HCT116 (cell line): ENCODE measurements at regions not wholly inside any gene's neighbourhood (a gene's known extent, or its start where the extent isn't known, plus 50 kb on each side); places are given as distances from the start of the nearest gene placed in this dataset.

Experiments
- ELF1 ChIP-seq: IDR thresholded peaks from 2 replicates; pipeline ENCODE4 v1.6.1; 2012; ENCODE audit warnings: low read depth, borderline replicate concordance
- EZH2 ChIP-seq: fragments of 200-600 bp; sonication (generic); IDR thresholded peaks from 2 replicates; pipeline ENCODE4 v1.6.1; 2017; ENCODE audit warnings: antibody characterized with exemption, mixed run types
- EZH2phosphoT487 ChIP-seq: fragments of 200-600 bp; IDR thresholded peaks from 2 replicates; pipeline ENCODE4 v1.6.1; 2018; ENCODE audit warnings: antibody characterized with exemption, borderline replicate concordance
- POLR2A ChIP-seq: IDR thresholded peaks from 2 replicates; pipeline ENCODE4 v1.7.0; 2011; ENCODE audit warnings: borderline replicate concordance; ENCODE audit not compliant: insufficient read depth, insufficient read length; ENCODE audit errors: extremely low read depth
- POLR2AphosphoS5 ChIP-seq: IDR thresholded peaks from 2 replicates; pipeline ENCODE4 v1.6.1; 2011; ENCODE audit warnings: mild to moderate bottlenecking, low read depth, low read length, moderate library complexity
- RAD21 ChIP-seq: IDR thresholded peaks from 2 replicates; pipeline ENCODE4 v1.6.1; 2012; ENCODE audit warnings: low read depth, mild to moderate bottlenecking
- SRF ChIP-seq: IDR thresholded peaks from 2 replicates; pipeline ENCODE4 v1.6.1; 2012; ENCODE audit warnings: low read depth
- TCF7L2 ChIP-seq: IDR thresholded peaks from 2 replicates; pipeline ENCODE4 v1.7.0; 2011; ENCODE audit warnings: borderline replicate concordance, inconsistent platforms; ENCODE audit not compliant: insufficient read depth, insufficient read length; ENCODE audit errors: extremely low read depth
- YY1 ChIP-seq: IDR thresholded peaks from 2 replicates; pipeline ENCODE4 v1.6.1; 2011; ENCODE audit warnings: low read length, low read depth, moderate library complexity, mild to moderate bottlenecking; ENCODE audit not compliant: insufficient replicate concordance; ENCODE audit errors: extremely low read depth
- ZNF274 ChIP-seq: fragments of 200-500 bp; sonication (Bioruptor generic); IDR thresholded peaks from 2 replicates; pipeline ENCODE4 v1.6.1; 2014; ENCODE audit warnings: mild to moderate bottlenecking, low read depth, low read length, inconsistent platforms
- TF ChIP-seq, protein P1 (sequence below), 3 experiments: fragments of 200-600 bp in 1 of 3; sonication (generic) in 1 of 3; IDR thresholded peaks in 2 of 3; conservative IDR thresholded peaks in 1 of 3; 2 replicates each; pipeline ENCODE4 v1.5.1; 2012 to 2017; ENCODE audit warnings: low read depth in 2 of 3, low read length in 2 of 3, antibody characterized with exemption in 1 of 3, borderline replicate concordance in 1 of 3, control low read depth in 1 of 3, mild to moderate bottlenecking in 1 of 3, mixed read lengths in 1 of 3, mixed run types in 1 of 3, moderate library complexity in 1 of 3; ENCODE audit not compliant: insufficient read depth in 1 of 3
- TF ChIP-seq, protein P2 (sequence below): IDR thresholded peaks from 2 replicates; pipeline ENCODE4 v1.6.1; 2011; ENCODE audit warnings: mild to moderate bottlenecking, low read length, moderate library complexity; ENCODE audit not compliant: insufficient replicate concordance; ENCODE audit errors: extremely low read depth
- TF ChIP-seq, protein P3 (sequence below): IDR thresholded peaks from 2 replicates; pipeline ENCODE4 v1.6.1; 2012; ENCODE audit warnings: low read depth
- TF ChIP-seq, protein P4 (sequence below): IDR thresholded peaks from 2 replicates; pipeline ENCODE4 v1.6.1; 2012

DNA sequence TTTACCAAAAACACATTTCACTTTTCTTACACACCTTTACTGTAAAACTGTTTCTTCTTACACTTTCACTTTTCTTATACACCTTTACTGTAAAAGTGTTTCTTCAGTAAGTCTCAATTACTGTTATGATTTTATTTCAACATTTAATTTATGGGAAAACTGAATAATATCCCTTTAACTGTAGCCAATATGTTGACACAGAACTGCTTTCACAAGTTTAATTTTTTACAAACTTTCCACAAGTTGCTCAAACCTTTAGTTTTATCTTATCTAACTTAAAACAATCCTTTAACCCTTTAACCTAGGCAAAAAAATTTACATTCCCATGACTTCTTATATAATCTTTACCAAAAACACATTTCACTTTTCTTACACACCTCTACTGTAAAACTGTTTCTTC, 63.3 kb upstream of the OR5AN1 start:
- TF ChIP-seq, protein P1, sequence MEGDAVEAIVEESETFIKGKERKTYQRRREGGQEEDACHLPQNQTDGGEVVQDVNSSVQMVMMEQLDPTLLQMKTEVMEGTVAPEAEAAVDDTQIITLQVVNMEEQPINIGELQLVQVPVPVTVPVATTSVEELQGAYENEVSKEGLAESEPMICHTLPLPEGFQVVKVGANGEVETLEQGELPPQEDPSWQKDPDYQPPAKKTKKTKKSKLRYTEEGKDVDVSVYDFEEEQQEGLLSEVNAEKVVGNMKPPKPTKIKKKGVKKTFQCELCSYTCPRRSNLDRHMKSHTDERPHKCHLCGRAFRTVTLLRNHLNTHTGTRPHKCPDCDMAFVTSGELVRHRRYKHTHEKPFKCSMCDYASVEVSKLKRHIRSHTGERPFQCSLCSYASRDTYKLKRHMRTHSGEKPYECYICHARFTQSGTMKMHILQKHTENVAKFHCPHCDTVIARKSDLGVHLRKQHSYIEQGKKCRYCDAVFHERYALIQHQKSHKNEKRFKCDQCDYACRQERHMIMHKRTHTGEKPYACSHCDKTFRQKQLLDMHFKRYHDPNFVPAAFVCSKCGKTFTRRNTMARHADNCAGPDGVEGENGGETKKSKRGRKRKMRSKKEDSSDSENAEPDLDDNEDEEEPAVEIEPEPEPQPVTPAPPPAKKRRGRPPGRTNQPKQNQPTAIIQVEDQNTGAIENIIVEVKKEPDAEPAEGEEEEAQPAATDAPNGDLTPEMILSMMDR (IDR thresholded peaks at IDR 0.05 in 2 of 3, conservative IDR thresholded peaks at IDR 0.05 in 1 of 3; ENCODE audit: borderline replicate concordance in 1 of 3, insufficient read depth in 1 of 3, low read depth in 2 of 3, low read length in 2 of 3), result no peak
- TF ChIP-seq, protein P2, sequence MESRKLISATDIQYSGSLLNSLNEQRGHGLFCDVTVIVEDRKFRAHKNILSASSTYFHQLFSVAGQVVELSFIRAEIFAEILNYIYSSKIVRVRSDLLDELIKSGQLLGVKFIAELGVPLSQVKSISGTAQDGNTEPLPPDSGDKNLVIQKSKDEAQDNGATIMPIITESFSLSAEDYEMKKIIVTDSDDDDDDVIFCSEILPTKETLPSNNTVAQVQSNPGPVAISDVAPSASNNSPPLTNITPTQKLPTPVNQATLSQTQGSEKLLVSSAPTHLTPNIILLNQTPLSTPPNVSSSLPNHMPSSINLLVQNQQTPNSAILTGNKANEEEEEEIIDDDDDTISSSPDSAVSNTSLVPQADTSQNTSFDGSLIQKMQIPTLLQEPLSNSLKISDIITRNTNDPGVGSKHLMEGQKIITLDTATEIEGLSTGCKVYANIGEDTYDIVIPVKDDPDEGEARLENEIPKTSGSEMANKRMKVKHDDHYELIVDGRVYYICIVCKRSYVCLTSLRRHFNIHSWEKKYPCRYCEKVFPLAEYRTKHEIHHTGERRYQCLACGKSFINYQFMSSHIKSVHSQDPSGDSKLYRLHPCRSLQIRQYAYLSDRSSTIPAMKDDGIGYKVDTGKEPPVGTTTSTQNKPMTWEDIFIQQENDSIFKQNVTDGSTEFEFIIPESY, result no peak
- TF ChIP-seq EZH2phosphoT487, result no peak
- TF ChIP-seq, protein P3, sequence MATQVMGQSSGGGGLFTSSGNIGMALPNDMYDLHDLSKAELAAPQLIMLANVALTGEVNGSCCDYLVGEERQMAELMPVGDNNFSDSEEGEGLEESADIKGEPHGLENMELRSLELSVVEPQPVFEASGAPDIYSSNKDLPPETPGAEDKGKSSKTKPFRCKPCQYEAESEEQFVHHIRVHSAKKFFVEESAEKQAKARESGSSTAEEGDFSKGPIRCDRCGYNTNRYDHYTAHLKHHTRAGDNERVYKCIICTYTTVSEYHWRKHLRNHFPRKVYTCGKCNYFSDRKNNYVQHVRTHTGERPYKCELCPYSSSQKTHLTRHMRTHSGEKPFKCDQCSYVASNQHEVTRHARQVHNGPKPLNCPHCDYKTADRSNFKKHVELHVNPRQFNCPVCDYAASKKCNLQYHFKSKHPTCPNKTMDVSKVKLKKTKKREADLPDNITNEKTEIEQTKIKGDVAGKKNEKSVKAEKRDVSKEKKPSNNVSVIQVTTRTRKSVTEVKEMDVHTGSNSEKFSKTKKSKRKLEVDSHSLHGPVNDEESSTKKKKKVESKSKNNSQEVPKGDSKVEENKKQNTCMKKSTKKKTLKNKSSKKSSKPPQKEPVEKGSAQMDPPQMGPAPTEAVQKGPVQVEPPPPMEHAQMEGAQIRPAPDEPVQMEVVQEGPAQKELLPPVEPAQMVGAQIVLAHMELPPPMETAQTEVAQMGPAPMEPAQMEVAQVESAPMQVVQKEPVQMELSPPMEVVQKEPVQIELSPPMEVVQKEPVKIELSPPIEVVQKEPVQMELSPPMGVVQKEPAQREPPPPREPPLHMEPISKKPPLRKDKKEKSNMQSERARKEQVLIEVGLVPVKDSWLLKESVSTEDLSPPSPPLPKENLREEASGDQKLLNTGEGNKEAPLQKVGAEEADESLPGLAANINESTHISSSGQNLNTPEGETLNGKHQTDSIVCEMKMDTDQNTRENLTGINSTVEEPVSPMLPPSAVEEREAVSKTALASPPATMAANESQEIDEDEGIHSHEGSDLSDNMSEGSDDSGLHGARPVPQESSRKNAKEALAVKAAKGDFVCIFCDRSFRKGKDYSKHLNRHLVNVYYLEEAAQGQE, result no peak
- TF ChIP-seq RAD21, result no peak
- TF ChIP-seq TCF7L2, result no peak
- TF ChIP-seq, protein P4, sequence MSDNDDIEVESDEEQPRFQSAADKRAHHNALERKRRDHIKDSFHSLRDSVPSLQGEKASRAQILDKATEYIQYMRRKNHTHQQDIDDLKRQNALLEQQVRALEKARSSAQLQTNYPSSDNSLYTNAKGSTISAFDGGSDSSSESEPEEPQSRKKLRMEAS, result no peak
- TF ChIP-seq EZH2, result no peak
- no peak for TF ChIP-seq POLR2A
- TF ChIP-seq ZNF274, result no peak
- TF ChIP-seq SRF, result no peak
- no peak for TF ChIP-seq POLR2AphosphoS5
- no peak for TF ChIP-seq YY1
- TF ChIP-seq ELF1, result no peak
